ENCODE measurements at regions not wholly inside any gene's neighbourhood (a gene's known extent, or its start where the extent isn't known, plus 50 kb on each side); places are given as distances from the start of the nearest gene placed in this dataset.

- no peak for DNase-seq
Observed at GRCh38 chr14:98888927-98889835, 382.8 kb downstream of the BCL11B start.

DNA sequence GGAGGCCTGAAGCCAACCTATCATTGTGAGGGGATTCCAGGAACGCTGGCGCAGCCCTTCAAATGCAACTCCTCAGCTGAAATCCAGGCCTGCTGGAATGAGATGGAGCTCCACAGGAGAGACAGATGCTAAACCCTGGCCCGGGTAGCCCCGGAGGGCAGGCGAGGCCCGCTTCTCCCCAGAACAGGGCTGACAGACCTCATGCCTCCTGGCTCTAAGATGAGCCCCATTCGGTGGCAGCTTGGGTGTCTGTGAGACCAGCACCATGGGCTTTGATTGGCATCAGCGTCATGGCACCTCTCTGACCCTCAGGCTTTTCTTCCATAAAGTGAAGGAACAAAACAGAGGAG lies 382.2 kb downstream of the BCL11B start:
- DNase-seq, result no peak

DNA sequence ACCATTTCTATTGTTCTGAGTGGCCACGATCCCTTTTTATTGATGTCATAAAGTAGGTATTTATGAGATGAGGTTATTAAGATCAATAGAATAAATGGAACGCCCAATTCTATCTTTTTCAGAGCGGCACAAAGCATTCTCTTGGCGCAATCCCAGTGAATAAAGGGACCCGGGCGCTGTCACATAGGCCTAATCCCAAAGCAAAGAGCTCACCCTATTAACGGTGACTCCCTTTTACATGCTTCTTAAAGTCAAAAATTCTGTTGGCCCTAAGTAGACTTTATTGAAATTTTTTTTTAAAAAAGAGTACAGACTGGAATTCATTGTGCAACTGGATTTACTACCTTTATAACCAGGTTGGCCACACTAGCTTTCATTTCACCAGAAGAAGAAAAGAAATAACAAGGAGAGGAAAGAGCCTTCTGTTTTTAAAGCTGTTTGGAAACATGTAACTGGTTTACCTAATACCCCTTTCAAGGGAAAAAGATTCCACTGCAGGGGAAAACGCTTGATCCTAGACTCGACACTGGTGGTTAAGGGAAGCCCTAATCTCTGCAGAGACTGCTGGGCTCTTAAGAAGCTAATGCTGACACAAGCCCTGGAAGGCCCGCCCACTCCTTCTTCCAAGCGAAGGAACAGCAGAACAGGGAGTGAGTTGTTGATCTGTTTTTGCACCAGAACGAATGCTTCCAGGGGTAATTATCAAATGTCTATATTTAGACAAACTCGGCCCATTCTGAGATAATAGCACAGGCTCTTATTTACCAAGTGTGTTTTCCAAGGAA lies 381.2 kb downstream of the BCL11B start:
- no peak for DNase-seq

GRCh38 chr14:98893675-98894074 lies 378.3 kb downstream of the BCL11B start:
- no peak for DNase-seq

DNA sequence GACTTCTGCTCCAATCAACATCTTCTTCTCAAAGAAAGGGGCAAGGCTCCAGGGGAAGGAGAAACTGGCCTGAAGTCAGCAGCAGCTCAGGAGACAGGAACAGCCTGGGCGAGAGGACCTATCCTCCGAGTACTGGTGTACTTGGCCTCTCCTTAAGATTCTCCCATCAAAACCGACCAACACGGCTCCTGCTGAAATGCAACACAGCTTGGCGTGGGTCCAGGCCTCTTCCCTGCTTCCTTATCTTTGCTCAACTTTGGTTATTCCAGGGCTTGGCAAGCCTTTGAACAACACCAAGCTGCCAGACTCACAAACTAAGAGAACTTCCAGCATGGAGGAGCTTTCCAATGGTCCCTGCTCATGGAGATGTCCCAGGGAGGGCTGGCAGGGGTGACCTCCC lies 377.4 kb downstream of the BCL11B start:
- no peak for DNase-seq

GRCh38 chr14:98896449-98896848 lies 375.5 kb downstream of the BCL11B start:
- no peak for DNase-seq

DNA sequence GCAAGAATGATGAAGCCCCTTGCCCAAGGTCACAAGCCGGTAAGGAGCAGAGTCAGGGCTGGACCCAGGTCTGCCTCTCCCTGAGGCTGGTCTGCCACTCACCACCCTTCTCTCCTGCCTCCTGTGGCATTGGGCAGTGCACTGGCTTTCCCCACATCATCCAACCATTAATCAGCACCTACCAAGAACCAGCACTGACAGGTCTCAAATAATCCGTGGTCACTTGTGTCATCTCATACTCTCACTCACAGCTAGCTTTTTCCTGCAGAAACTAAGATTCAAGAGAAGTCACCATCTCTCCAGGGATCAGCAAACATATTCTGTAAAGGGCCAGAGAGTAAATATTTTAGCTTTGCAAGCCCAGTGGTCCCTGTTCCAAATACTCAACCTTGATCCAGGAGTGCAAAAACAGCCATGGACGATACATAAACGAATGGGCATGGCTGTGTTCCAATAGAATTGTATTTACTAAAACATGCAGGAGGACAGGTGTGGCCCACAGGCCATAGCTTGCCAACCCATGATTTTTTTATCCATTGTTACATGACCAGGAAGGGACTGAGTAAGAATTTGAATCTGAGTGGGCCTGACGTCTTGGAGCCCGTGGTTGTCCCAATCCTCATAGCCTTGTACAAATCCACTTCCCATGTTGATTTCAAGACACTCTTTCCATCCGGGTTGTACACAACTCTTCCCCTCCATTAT lies 374.2 kb downstream of the BCL11B start:
- DNase-seq, result no peak

- DNase-seq, result no peak
Observed at GRCh38 chr14:98899441-98899840, 372.6 kb downstream of the BCL11B start.

- no peak for DNase-seq
Observed at GRCh38 chr14:98900236-98900635, 371.8 kb downstream of the BCL11B start.

DNA sequence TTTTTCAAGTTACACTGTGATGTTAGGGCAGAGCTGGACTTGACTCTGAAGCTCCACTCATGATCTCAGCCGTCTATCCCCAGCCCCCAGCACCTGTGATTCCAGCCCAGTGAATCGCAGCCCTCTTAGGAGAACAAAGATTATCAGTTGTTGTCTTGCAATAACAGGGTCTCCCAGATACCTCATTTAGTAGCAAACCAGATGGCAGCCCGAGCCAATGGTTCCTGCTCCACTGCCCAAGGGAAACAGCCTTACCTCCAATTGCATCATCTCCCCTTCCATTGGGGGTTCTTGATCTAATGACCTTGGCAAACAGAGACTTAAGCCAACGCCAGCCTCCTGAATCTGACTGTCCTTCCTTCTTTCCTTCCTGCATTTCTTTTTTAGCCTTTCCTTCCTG lies 371.2 kb downstream of the BCL11B start:
- no peak for DNase-seq

DNA sequence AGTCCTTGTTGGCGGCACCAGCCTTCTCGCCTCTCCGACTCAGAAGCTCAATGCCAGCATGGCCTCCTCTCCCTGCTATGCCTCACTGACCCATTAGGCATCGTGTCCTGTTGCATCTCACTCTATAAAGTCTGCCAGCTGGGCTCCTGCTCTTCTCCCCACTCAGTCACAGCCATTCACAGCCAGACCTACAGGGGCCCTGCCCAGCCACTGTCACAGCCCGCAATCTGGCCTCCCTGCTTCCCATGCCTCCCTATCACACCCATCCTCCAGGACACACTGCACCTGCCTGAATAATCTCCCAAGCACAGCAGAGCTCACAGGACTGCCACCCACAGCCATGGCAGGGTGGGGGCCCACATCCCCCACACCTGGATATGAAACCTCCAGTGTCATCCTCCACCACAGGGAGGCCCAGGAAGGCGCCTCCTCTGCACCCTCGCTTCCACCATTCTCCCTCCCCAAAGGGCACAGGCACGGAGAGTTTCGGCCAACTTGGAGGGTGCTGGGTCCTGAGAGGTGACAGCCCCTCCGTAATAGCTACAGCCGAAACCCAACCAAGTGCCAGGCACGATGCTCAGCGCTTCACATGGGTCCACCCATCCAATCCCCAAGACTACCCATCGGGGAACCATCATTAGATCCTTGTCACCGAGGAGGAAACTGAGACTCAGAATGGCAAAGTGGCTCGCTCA lies 370.3 kb downstream of the BCL11B start:
- DNase-seq, result no peak

- no peak for DNase-seq
Observed at GRCh38 chr14:98903371-98903770, 368.6 kb downstream of the BCL11B start.

- DNase-seq, result no peak
Observed at GRCh38 chr14:98904677-98905076, 367.3 kb downstream of the BCL11B start.

GRCh38 chr14:98906123-98906995 lies 365.6 kb downstream of the BCL11B start:
- DNase-seq, result no peak

- no peak for DNase-seq
Observed at GRCh38 chr14:98907271-98907670, 364.7 kb downstream of the BCL11B start.

DNA sequence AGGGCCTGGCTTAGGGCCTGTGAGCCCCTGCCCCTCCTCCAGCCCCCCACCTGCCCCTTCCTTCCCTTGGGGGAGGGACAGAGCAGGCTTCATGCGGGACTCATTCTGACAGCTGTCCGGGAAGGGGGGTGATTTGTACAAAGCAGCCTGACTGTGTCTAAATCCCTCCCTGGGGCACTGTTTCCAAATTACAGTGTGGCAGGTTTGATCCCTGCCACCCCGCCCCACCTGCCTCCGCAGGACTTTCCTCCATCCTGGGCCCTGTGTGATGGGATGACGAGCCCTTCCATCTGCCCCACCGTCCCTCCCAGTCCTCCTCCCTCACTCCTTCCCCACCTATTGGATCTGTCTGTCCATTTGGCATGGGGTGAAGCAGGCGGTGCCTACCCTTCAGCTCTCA lies 363.9 kb downstream of the BCL11B start:
- DNase-seq, result no peak

- DNase-seq, result no peak
Observed at GRCh38 chr14:98909251-98909944, 362.6 kb downstream of the BCL11B start.

GRCh38 chr14:98910061-98910460 lies 361.9 kb downstream of the BCL11B start:
- DNase-seq, result no peak

- DNase-seq, result no peak
Observed at GRCh38 chr14:98912655-98913054, 359.3 kb downstream of the BCL11B start.

GRCh38 chr14:98913967-98914650 lies 357.9 kb downstream of the BCL11B start:
- DNase-seq, result no peak

DNA sequence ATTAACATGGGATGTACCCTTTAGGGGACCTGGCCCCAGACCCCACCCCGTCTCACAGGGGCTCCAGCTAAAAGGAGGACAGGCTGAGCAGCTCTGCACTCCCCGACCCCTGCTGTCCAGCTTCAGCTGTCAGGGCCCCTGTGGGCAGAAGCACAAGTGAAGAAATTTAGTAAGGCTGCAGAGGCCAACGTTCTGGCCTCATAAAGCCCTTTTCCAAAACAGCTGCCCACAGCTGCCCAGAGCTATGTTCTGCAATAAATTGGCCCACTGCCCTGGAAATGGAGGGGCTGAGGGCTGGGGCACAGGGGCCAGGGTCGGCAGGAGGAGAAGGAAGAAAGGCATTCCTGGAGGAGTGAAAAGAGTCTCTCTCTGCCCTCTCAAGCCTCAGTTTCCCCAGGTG lies 357.1 kb downstream of the BCL11B start:
- DNase-seq, result no peak

Data from NCI-H446 treated with DMSO at 0.1 percent for 48 hours (cell line).